Epithelial cell of esophagus (primary cell): ENCODE measurements at regions not wholly inside any gene's neighbourhood (a gene's known extent, or its start where the extent isn't known, plus 50 kb on each side); places are given as distances from the start of the nearest gene placed in this dataset.

ENCODE experiments used
- DNase-seq: peaks from one replicate; pipeline ENCODE4 v3.0.0; 2010; ENCODE audit warnings: low read depth
- H3K4me3 ChIP-seq: 2 replicates; pipeline ENCODE4 v1.5.1; 2011; ENCODE audit warnings: mild to moderate bottlenecking, low read length, control low read depth
- CTCF ChIP-seq: IDR thresholded peaks from 2 replicates; pipeline ENCODE4 v1.5.1; 2011; ENCODE audit warnings: low read depth, mild to moderate bottlenecking, low read length, control low read depth, inconsistent platforms; ENCODE audit not compliant: insufficient read depth; ENCODE audit errors: missing control alignments

GRCh38 chr7:22577470-22578001, 77.5 kb upstream of the STEAP1B start:
- TF ChIP-seq CTCF: no peak
- DNase-seq: peak; percentile 91
- no peak overlapping the region for H3K4me3 ChIP-seq

GRCh38 chr7:22576612-22577469, 76.9 kb upstream of the STEAP1B start:
- TF ChIP-seq CTCF: no peak
- H3K4me3 ChIP-seq: no peak overlapping the region
- DNase-seq: no peak

DNA sequence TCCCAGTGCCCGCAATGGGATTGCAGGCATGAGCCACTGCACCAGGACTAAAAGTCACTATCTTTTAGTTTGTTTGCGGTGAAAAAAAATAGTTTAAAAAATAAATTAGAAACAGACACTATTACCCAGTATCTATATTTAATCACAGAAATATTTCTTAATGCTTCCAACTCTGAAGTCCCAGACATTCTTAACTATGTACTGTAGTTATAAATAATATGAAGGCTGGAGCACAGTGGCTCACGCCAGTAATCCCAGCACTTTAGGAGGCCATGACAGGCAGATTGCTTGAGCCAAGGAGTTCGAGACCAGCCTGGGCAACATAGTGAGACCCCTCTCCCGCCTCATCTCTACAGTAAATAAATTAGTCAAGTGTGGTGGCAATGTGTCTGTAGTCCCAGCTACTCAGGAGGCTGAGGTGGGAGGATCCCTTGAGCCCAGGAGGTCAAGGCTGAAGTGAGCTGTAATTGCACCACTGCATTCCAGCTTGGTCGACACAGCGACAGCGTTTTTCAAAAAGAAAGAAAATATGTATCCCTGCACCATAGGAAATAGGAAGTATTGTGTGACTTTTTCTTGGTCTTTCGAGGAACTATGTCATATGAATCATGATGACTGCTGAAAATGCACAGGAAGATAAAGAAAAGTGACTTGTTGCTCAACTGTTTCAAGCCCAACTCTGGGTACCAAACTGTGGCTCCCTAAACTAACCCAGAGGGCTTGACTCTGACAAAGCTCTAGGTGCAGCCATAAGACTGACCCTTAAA, 74.9 kb upstream of the STEAP1B start:
- H3K4me3 ChIP-seq: no peak overlapping the region
- DNase-seq: no peak
- no peak for TF ChIP-seq CTCF

DNA sequence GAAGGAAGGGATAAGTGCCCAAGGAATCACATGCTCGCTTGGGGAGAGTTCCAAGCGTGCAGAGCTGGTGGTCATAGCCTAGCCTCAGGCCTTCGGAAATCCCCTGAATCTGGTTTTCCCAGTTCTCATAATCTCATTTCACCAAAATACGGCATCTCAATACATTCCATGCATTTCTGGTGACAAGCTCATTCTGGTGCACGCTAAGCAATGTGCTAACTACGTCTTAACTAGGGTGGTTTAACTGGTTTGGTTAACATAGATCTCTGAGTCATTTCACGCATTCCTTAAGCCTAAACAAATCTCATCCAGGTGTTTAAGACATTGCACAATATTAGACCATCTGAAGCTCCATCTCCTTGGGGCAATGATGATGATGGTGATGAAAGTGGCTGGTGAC, 72.9 kb upstream of the STEAP1B start:
- DNase-seq: peak; percentile 98
- H3K4me3 ChIP-seq: no peak overlapping the region
- TF ChIP-seq CTCF: no peak

DNA sequence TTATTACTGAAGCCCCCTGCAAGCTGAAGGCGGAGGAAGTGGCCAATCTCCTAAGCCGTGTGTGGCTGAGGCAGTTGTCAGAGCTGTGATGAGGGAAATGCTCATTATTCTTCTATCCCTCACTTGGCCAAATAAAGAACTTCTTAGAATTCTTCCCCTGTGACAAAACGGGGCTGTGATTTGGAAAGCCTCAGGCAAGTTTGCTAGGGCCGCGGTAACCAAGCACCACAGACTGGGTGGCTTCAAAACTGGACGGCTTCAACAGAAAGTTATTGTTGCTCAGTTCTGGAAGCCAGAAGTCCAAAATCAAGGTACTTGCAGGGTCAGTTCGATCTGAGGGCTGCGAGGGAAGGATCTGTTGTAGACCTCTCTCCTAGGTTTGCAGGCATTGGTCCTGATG, 72.3 kb upstream of the STEAP1B start:
- no peak for TF ChIP-seq CTCF

DNA sequence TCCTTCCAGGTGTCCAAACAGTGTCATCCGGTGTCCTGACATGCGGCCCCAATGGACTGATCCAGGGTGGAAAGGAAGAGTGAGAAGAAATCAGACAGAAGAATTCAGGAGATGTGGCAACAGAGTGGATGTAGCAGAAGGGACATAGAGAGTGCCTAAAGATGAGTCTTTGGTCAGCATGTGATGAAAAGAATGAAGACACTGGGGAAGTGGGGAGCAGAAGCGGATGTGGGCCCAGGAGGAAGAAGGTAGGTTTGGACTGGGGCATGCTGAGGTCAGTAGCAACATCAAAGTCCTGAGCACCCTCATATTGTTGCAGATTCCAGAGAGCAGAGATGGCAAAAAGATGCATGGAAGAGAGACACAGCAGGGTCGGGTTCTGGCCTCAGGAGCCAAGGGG, 71.8 kb upstream of the STEAP1B start:
- no peak overlapping the region for H3K4me3 ChIP-seq
- TF ChIP-seq CTCF: no peak
- no peak for DNase-seq

More for the DNA sequence above, 72.3 kb upstream of the STEAP1B start:
- H3K4me3 ChIP-seq: no peak overlapping the region
- DNase-seq: peak; percentile 49
